GM18502 (cell line): ENCODE measurements at regions not wholly inside any gene's neighbourhood (a gene's known extent, or its start where the extent isn't known, plus 50 kb on each side); places are given as distances from the start of the nearest gene placed in this dataset.
"Not testable (repeated sequence)": the region's sequence is repeated elsewhere in the genome, so short reads cannot be mapped to it uniquely, and the experiment has no call there.

Experiments
- ATAC-seq: cut with Tn5 transposase; IDR thresholded peaks from one replicate; pipeline ENCODE4 v1.9.1; 2021; ENCODE audit warnings: mild to moderate bottlenecking; ENCODE audit not compliant: unreplicated experiment, poor library complexity

DNA sequence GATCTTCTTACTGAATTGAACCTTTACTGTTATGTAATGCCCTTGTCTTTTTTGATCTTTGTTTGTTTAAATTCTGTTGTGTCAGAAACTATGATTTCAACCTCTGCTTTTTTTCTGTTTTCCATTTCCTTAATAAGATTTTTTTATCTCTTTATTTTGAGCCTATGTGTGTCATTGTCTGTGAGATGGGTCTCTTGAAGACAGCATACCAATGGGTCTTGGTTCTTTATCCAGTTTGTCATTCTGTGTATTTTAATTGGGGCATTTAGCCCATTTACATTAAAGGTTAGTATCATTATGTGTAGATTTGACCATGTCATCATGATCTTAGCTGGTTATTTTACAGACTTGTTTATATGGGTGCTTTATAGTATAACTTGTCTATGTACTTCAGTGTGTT lies 1803.3 kb downstream of the SLITRK5 start:
- no peak for ATAC-seq

DNA sequence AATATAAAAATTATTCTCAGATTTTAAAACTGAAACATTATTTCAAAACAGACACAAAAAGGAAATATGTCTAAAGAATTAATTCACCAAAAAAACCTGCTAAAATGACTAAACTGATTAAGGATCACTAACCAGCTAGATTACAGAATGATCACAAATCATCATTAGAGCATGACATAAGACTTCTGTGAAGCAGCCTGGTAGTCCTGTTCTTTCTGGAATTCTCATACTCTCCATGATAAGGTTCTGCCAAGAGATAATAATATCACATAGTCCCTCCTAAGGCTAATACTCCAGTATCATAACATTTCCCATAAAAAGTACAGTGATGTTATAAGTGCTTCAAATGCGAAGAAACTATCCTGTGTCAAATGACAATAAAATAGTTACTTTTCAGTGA lies 1814.9 kb downstream of the SLITRK5 start:
- no peak for ATAC-seq

- no peak for ATAC-seq
Observed at GRCh38 chr13:89486709-89487108, 1815.5 kb downstream of the SLITRK5 start.

- ATAC-seq, result no peak
Observed at GRCh38 chr13:89490661-89491060, 1819.5 kb downstream of the SLITRK5 start.

- ATAC-seq, result no peak
Observed at GRCh38 chr13:89496478-89496877, 1825.3 kb downstream of the SLITRK5 start.

DNA sequence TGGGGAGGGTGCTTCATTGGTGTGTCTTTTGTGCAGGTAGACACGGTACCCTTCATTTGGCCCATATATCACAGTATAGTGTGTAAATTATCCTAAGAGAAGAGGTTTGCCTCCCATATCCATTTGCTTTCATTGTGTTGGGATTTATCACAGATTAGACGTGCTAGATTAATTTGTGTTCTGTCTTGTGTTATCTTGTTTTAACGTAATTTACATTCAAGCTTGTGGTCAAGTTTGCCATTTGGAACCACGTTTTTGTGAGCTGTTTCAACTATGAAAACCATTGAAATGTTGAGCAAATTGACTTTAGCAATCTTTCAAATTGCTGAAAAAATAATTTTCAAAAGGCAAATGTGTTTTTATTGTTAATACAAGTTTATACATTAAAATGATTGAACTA lies 1826.5 kb downstream of the SLITRK5 start:
- no peak for ATAC-seq

DNA sequence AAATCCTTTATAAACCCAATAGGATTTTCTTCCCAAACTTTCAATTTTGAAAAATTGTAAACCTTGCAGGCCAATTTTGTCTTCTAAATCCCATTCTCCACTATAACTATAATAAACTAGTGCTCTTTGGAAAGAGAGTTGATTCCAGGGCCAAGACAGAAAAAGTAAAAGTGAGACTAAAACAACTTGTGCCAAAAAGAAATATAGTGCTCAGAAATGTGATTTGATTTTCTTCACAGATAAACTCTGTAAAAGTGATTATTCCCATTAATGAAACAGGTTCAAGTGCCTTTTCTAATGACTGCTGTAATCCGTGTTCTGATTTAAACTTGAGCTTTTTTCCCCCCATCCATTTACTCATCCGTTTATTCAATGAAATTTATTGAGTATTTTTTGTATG lies 1831.1 kb downstream of the SLITRK5 start:
- ATAC-seq, result no peak

GRCh38 chr13:89514534-89515312 lies 1832.8 kb upstream of the MIR17HG start:
- ATAC-seq, result no peak

DNA sequence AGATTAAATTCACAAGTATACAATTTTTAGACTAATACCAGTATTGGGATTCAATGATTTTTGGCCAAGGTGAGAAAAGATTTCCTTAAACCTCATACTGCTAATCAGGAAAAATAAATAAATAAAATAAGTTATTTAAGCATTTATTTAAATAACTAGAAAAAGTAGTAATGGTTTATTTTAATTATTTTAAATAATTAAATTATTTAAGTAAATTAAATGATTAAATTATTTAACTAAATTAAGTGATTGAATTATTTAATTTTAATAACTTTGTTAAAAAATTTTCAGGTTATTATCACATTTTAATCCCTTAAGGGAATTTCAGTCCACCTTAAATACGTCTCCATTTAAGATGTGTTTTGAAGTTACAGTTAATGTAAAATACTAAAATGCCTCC lies 1831.5 kb upstream of the MIR17HG start:
- no peak for ATAC-seq

DNA sequence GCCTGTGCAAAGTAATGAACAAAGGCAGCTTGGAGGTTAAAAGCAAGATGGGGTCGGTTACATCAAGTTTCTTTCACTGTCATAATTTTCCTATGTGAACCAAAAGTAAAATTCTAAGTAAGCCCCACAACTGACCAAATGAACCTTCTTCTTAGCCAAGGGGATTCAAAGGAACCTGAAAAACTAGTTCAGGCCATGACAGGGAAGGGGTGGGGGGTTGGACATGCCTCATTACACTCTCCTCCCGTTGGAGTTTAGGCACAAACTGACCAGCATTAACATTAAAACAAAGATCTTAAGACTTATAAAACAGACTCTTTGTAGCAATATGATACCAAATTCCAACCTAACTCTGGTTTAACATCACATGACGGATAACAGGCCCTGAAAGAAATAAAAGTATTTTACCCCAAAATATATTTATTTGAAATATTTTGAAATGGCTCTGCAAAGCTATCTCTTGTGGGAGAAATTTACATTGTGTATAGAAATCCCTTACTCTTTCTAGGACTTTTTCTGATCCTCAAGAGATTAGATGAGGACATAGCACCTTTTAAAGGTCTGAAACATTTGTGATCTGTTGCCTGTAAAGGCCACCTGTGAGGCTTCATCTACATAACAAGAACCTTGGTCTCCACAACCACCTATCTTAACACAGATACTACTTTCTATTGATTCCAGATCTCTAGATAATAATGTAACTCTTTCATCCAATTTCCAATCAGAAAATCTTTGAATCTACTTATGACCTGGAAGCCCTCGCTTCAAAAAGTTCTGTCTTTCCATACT lies 1829.0 kb upstream of the MIR17HG start:
- no peak for ATAC-seq

DNA sequence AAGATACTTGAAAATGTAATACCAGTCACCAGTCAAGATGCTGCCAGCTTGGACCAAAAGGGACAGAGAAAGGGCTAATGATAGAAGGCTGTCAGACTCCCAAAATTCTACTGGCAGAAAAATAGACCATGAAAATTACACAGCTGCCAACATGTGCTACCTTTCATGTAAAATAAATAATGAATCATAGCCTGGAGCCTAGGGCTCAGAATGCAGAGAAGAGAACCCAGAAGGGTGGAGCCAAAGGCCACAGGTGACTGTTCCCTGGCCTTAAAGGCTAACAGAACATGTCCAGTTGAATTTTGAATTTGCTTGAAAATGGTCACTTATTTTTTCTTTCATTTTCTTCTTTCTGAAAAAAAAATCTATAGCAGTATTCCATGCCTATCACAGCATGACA lies 1827.0 kb upstream of the MIR17HG start:
- ATAC-seq, result no peak

DNA sequence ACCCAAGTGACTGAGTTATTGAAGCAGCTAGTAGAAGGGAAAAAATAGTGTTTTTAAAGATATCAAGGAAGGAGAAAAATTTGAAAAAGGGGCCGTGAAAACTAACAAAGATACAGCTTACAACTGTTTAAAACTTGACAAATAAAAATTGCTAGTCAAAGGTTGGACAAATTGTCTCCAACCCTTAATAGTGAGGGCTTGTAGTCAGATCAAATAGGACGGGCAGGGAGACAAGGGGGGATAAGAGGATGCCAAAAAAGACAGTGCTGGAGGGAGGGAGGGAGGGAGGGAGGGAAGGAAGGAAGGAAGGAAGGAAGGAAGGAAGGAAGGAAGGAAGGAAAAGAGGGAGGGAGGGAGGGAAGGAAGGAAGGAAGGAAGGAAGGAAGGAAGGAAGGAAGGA lies 1825.8 kb upstream of the MIR17HG start:
- ATAC-seq, result not testable (repeated sequence)

DNA sequence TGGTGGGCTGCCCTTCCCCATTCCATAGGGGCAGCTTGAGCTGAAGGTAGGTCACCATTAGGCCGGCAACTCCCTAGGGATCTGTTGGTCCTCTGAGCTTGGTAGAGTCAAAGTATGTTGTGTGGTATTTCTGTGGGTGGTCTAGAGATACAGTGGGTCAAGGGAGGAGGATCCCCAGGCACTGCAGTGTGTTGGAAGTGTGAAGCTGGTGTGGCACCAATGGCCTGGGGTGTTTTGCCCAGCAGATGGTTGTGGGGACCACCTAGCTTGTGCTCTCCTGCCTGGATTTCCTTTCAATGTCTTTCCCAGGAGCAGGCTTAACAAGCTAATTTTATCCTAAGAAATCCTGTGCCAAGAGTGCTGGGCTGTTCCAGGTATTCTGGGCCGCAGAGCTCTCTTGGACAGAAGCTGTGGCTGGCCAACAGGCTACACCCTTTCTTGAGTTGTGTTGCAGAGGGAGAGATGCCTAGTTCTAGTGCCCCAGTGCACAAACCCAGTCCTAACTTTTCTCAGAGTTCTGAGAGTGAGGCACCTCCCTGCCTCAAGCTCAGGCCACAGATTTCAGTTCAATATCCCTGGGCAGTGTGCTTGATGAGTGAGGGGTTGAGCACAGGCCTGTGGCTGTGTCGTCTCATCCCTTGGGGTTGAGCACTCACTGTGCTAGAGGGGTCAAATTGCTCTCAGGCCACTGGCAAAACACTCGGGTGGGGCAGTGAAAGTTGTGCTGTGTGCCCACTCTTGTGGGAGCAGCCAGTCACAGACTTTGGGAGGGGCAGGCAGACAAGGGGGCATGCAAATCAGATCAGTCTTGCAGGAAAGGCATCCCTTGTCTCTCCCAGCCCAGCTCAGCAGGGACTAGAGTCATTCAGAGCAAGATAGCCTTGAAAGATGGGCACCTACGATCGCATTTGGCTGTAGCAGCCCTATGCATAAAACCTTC lies 1806.1 kb upstream of the MIR17HG start:
- ATAC-seq, result no peak

DNA sequence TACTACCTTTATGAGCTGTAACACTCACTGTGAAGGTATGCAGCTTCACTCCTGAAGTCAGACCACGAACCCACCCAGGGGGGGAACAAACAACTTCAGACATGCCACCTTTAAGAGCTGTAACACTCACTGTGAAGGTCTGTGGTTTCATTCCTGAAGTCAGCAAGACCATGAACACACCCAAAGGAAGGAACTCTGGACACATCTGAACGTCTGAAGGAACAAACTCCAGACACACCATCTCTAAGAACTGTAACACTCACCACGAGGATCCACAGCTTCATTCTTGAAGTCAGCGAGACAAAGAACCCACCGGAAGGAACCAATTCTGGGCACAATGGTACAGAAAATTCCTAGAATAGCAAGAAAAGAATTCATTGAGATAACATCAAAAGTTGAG lies 1796.5 kb upstream of the MIR17HG start:
- no peak for ATAC-seq

DNA sequence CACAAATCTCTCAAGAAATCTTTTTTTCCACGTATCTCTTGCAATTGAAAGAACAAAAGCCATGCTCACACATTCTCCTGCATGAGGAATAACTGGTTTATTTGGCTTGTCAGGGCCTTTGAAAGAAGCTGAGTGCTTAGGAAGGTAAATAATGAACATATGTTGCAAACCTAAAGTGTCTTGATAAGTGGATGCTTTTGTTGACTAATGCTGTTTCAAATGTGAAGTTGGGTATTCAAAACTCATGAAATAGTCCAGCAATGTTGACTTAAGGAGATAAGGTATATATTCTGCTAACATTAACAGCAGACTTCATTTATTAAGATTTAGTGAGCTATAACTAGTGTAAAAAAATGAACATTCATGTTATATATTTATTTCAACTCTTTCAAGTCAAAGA lies 1792.7 kb upstream of the MIR17HG start:
- no peak for ATAC-seq

- ATAC-seq, result no peak
Observed at GRCh38 chr13:89565476-89566100, 1781.9 kb upstream of the MIR17HG start.

GRCh38 chr13:89567025-89567424 lies 1780.5 kb upstream of the MIR17HG start:
- ATAC-seq, result no peak

DNA sequence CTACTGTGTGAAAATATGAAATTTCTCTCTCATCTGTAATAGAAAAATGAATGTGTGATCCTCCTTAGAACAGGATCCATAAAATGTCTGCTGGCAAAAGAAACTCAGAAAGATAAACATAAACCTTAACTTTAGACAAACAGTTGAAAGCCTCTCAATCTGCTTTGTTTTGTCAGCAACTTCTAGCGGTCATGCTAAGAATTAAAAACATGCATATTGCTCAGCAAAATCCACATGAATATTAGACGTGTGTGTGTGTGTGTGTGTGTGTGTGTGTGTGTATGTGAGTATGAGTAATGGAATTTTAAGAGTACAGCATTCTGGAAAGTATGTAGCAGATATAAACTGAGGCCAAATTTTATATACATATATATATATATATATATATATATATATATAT lies 1779.2 kb upstream of the MIR17HG start:
- no peak for ATAC-seq

GRCh38 chr13:89568746-89569145 lies 1778.7 kb upstream of the MIR17HG start:
- no peak for ATAC-seq

GRCh38 chr13:89571676-89572075 lies 1775.8 kb upstream of the MIR17HG start:
- ATAC-seq, result no peak
